Neural cell (in vitro differentiated cells): ENCODE measurements at regions not wholly inside any gene's neighbourhood (a gene's known extent, or its start where the extent isn't known, plus 50 kb on each side); places are given as distances from the start of the nearest gene placed in this dataset.

Experiments used
- H2AFZ ChIP-seq: fragments of 200-600, 300-800 bp; sonication (generic), shearing (Covaris generic); 2 replicates; pipeline ENCODE4 v1.6.0; 2014; ENCODE audit warnings: low read depth, mild to moderate bottlenecking, antibody characterized with exemption, low read length, moderate library complexity
- H3F3A ChIP-seq: fragments of 200-600 bp; shearing (Covaris generic); 2 replicates; pipeline ENCODE4 v1.6.1; 2016; ENCODE audit warnings: mild to moderate bottlenecking, moderate library complexity, mixed read lengths, antibody characterized with exemption, low read length; ENCODE audit not compliant: insufficient read depth, poor library complexity, severe bottlenecking
- H3K27ac ChIP-seq: fragments of 200-600, 300-800 bp; sonication (generic), shearing (Covaris generic); 2 replicates; pipeline ENCODE4 v1.5.1; 2014; ENCODE audit warnings: mild to moderate bottlenecking, low read length, moderate library complexity
- H3K27me3 ChIP-seq: fragments of 300-800, 200-600 bp; sonication (generic), shearing (Covaris generic); 2 replicates; pipeline ENCODE4 v1.6.0; 2014; ENCODE audit warnings: mild to moderate bottlenecking, low read depth, low read length, moderate library complexity; ENCODE audit not compliant: insufficient read depth
- H3K36me3 ChIP-seq: fragments of 300-800, 200-600 bp; sonication (generic), shearing (Covaris generic); 2 replicates; pipeline ENCODE4 v1.5.1; 2014; ENCODE audit warnings: mild to moderate bottlenecking, antibody characterized with exemption, low read length, moderate library complexity; ENCODE audit not compliant: insufficient read depth
- H3K4me2 ChIP-seq: fragments of 300-800, 200-600 bp; sonication (generic), shearing (Covaris generic); 2 replicates; pipeline ENCODE4 v1.6.0; 2014; ENCODE audit warnings: mild to moderate bottlenecking, low read length
- H3K4me3 ChIP-seq: fragments of 300-800, 200-600 bp; sonication (generic), shearing (Covaris generic); 2 replicates; pipeline ENCODE4 v1.5.1; 2014; ENCODE audit warnings: mild to moderate bottlenecking, low read length, moderate library complexity
- H3K79me2 ChIP-seq: fragments of 200-600 bp; shearing (Covaris generic); replicated peaks from 2 replicates; pipeline ENCODE4 v1.6.0; 2014; ENCODE audit warnings: mild to moderate bottlenecking, low read length, moderate library complexity; ENCODE audit not compliant: insufficient read depth
- H3K9ac ChIP-seq: fragments of 300-800, 200-600 bp; sonication (generic), shearing (Covaris generic); 2 replicates; pipeline ENCODE4 v1.6.1; 2016; ENCODE audit warnings: mild to moderate bottlenecking, low read length, mixed read lengths
- H3K9me2 ChIP-seq: fragments of 200-600 bp; shearing (Covaris generic); 2 replicates; pipeline ENCODE4 v1.6.1; 2016; ENCODE audit warnings: mild to moderate bottlenecking, low read length, mixed read lengths; ENCODE audit not compliant: insufficient read depth
- H3K9me3 ChIP-seq: fragments of 200-600, 300-800 bp; sonication (generic), shearing (Covaris generic); 2 replicates; pipeline ENCODE4 v1.6.1; 2016; ENCODE audit warnings: mild to moderate bottlenecking, mixed run types, low read length, moderate library complexity, mixed read lengths
- H4K20me1 ChIP-seq: fragments of 200-600 bp; shearing (Covaris generic); 2 replicates; pipeline ENCODE4 v1.6.1; 2016; ENCODE audit warnings: mild to moderate bottlenecking, mixed run types; ENCODE audit not compliant: insufficient read depth
- EP300 ChIP-seq: fragments of 450-650 bp; conservative IDR thresholded peaks from 2 replicates; pipeline ENCODE4 v1.6.1; 2014; ENCODE audit warnings: antibody characterized with exemption, mild to moderate bottlenecking, moderate library complexity; ENCODE audit not compliant: poor library complexity, severe bottlenecking
- EZH2 ChIP-seq: fragments of 200-600, 300-800 bp; shearing (Covaris generic), sonication (generic); IDR thresholded peaks from 2 replicates; pipeline ENCODE4 v1.6.1; 2014; ENCODE audit warnings: antibody characterized with exemption, low read length, borderline replicate concordance, mild to moderate bottlenecking; ENCODE audit not compliant: insufficient read depth, poor library complexity, severe bottlenecking
- MXI1 ChIP-seq: fragments of 450-650 bp; conservative IDR thresholded peaks from 2 replicates; pipeline ENCODE4 v1.6.1; 2014; ENCODE audit warnings: antibody characterized with exemption, mild to moderate bottlenecking; ENCODE audit not compliant: poor library complexity, severe bottlenecking
- POLR2AphosphoS5 ChIP-seq: IDR thresholded peaks from 2 replicates; pipeline ENCODE4 v1.6.1; 2012
- RAD21 ChIP-seq: fragments of 450-650 bp; conservative IDR thresholded peaks from 2 replicates; pipeline ENCODE4 v1.6.1; 2014; ENCODE audit warnings: antibody characterized with exemption, mild to moderate bottlenecking, moderate library complexity
- SMC3 ChIP-seq: fragments of 450-650 bp; conservative IDR thresholded peaks from 2 replicates; pipeline ENCODE4 v1.6.1; 2014; ENCODE audit warnings: antibody characterized with exemption, mild to moderate bottlenecking, moderate library complexity; ENCODE audit not compliant: poor library complexity
- TAF1 ChIP-seq: IDR thresholded peaks from 2 replicates; pipeline ENCODE4 v1.6.1; 2012; ENCODE audit warnings: low read depth
- TF ChIP-seq, protein P1 (sequence below): fragments of 450-650 bp; IDR thresholded peaks from 2 replicates; pipeline ENCODE4 v1.5.1; 2014; ENCODE audit warnings: antibody characterized with exemption, mild to moderate bottlenecking, moderate library complexity; ENCODE audit not compliant: poor library complexity, severe bottlenecking
- TF ChIP-seq, protein P2 (sequence below): IDR thresholded peaks from 2 replicates; pipeline ENCODE4 v1.6.1; 2012; ENCODE audit warnings: borderline replicate concordance

DNA sequence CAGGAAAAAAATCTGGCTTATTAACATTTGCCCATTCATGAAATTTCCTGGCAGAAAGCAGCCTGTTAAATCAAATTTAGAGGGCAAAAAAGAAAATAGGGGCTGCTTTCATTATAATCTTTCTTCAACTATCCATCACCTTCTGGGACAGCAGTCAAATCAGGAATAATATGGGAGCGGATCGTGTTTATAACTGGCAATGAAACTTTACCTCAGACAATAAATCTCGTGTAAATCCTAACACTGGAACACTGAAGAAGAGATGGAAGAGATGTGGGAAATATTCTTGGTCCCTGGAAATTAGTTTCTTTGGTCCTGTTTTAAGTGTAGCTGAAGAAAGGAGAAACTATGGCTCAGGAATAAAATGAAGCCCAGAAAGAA lies 77.5 kb upstream of the SERTAD2 start:
- TF ChIP-seq MXI1 (no peak), RAD21 (no peak), POLR2AphosphoS5 (no peak), TAF1 (no peak)
- TF ChIP-seq, protein P1, sequence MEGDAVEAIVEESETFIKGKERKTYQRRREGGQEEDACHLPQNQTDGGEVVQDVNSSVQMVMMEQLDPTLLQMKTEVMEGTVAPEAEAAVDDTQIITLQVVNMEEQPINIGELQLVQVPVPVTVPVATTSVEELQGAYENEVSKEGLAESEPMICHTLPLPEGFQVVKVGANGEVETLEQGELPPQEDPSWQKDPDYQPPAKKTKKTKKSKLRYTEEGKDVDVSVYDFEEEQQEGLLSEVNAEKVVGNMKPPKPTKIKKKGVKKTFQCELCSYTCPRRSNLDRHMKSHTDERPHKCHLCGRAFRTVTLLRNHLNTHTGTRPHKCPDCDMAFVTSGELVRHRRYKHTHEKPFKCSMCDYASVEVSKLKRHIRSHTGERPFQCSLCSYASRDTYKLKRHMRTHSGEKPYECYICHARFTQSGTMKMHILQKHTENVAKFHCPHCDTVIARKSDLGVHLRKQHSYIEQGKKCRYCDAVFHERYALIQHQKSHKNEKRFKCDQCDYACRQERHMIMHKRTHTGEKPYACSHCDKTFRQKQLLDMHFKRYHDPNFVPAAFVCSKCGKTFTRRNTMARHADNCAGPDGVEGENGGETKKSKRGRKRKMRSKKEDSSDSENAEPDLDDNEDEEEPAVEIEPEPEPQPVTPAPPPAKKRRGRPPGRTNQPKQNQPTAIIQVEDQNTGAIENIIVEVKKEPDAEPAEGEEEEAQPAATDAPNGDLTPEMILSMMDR, result no peak
- Histone ChIP-seq H2AFZ (no peak overlapping the region), H3K36me3 (no peaks in the 10 kb centered on the region), H4K20me1 (no peaks in the 10 kb centered on the region), H3K4me2 (no peak overlapping the region), H3K9me2 (no peaks in the 10 kb centered on the region), H3K9me3 (no peaks in the 10 kb centered on the region), H3K9ac (no peak overlapping the region), H3K27me3 (no peaks in the 10 kb centered on the region), H3K4me3 (no peak overlapping the region), H3F3A (no peaks in the 10 kb centered on the region), H3K27ac (no peak overlapping the region), H3K79me2 (no peaks in the 10 kb centered on the region)

DNA sequence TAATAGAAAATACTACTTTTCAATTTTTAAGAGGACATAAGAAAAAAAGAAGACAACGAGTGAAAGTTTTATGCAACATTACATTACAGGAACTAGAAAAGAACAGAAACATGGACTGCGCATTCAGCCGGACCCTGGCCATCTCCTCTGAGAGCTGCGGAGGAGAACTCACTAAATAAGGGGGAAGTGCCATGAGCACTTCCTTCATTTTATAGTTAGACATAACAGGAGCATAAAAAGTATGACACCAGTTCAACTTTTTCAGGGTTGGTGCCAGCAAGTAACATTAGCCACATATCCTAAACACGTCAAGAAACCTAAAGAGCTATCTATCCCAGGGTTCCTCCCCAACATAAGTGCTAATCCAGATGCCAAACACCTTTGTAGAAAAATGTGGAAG lies 78.0 kb upstream of the SERTAD2 start:
- H3K9ac ChIP-seq, result no peak overlapping the region
- H4K20me1 ChIP-seq, result no peaks in the 10 kb centered on the region
- H3F3A ChIP-seq, result no peaks in the 10 kb centered on the region
- H3K4me2 ChIP-seq, result no peak overlapping the region
- no peaks in the 10 kb centered on the region for H3K27me3 ChIP-seq
- H3K27ac ChIP-seq, result no peak overlapping the region
- no peak for TF ChIP-seq TAF1
- no peak for TF ChIP-seq RAD21
- no peak for TF ChIP-seq EP300
- TF ChIP-seq, protein P1, result no peak
- H3K79me2 ChIP-seq, result no peaks in the 10 kb centered on the region
- no peaks in the 10 kb centered on the region for H3K9me2 ChIP-seq
- H3K4me3 ChIP-seq, result no peak overlapping the region
- H3K9me3 ChIP-seq, result no peaks in the 10 kb centered on the region
- no peaks in the 10 kb centered on the region for H3K36me3 ChIP-seq
- H2AFZ ChIP-seq, result no peak overlapping the region

DNA sequence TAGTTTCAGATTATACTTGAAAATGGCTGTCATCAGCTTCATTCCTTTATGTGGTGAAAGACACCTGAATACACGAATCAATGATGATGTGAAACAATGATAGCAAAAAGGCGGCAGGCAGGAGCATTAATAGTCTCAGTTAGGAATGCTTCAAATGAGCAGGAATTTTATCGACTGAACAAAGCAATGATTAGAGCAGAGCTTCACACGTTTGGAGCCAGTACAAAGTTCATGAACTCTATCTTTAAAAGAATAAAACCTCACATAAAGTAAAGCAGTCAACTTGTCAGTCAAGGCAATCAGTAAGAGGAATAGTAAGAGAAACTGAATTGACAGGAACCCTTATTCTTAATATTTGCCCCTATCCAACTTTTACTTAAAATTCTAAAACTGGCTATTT lies 78.4 kb upstream of the SERTAD2 start:
- TF ChIP-seq TAF1 (no peak), RAD21 (no peak), EP300 (no peak), EZH2 (no peak), SMC3 (no peak), MXI1 (no peak), POLR2AphosphoS5 (no peak)
- TF ChIP-seq, protein P2, sequence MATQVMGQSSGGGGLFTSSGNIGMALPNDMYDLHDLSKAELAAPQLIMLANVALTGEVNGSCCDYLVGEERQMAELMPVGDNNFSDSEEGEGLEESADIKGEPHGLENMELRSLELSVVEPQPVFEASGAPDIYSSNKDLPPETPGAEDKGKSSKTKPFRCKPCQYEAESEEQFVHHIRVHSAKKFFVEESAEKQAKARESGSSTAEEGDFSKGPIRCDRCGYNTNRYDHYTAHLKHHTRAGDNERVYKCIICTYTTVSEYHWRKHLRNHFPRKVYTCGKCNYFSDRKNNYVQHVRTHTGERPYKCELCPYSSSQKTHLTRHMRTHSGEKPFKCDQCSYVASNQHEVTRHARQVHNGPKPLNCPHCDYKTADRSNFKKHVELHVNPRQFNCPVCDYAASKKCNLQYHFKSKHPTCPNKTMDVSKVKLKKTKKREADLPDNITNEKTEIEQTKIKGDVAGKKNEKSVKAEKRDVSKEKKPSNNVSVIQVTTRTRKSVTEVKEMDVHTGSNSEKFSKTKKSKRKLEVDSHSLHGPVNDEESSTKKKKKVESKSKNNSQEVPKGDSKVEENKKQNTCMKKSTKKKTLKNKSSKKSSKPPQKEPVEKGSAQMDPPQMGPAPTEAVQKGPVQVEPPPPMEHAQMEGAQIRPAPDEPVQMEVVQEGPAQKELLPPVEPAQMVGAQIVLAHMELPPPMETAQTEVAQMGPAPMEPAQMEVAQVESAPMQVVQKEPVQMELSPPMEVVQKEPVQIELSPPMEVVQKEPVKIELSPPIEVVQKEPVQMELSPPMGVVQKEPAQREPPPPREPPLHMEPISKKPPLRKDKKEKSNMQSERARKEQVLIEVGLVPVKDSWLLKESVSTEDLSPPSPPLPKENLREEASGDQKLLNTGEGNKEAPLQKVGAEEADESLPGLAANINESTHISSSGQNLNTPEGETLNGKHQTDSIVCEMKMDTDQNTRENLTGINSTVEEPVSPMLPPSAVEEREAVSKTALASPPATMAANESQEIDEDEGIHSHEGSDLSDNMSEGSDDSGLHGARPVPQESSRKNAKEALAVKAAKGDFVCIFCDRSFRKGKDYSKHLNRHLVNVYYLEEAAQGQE, result no peak
- TF ChIP-seq, protein P1, result no peak
- H3F3A ChIP-seq, result no peaks in the 10 kb centered on the region
- no peaks in the 10 kb centered on the region for H3K79me2 ChIP-seq
- H2AFZ ChIP-seq, result no peak overlapping the region
- no peaks in the 10 kb centered on the region for H3K9me2 ChIP-seq
- no peaks in the 10 kb centered on the region for H3K36me3 ChIP-seq
- no peak overlapping the region for H3K27ac ChIP-seq
- no peaks in the 10 kb centered on the region for H3K9me3 ChIP-seq
- H4K20me1 ChIP-seq, result no peaks in the 10 kb centered on the region
- H3K4me2 ChIP-seq, result no peak overlapping the region
- no peak overlapping the region for H3K9ac ChIP-seq
- no peaks in the 10 kb centered on the region for H3K27me3 ChIP-seq
- no peak overlapping the region for H3K4me3 ChIP-seq
